Left ventricle myocardium inferior (tissue), 1 donor: ENCODE measurements at regions not wholly inside any gene's neighbourhood (a gene's known extent, or its start where the extent isn't known, plus 50 kb on each side); places are given as distances from the start of the nearest gene placed in this dataset.

Source experiments
- DNase-seq: peaks from one replicate; pipeline ENCODE4 v3.0.0-alpha.2; 2020
- H3K27ac ChIP-seq: fragments of 200-600 bp; replicated peaks from 2 replicates; pipeline ENCODE4 v1.8.0; 2021
- H3K27me3 ChIP-seq: fragments of 200-600 bp; 2 replicates; pipeline ENCODE4 v1.8.0; 2021; ENCODE audit warnings: low read depth
- H3K36me3 ChIP-seq: fragments of 200-600 bp; 2 replicates; pipeline ENCODE4 v1.8.0; 2021
- H3K4me1 ChIP-seq: fragments of 200-600 bp; 2 replicates; pipeline ENCODE4 v1.8.0; 2021
- H3K4me3 ChIP-seq: fragments of 200-600 bp; 2 replicates; pipeline ENCODE4 v1.8.0; 2021; ENCODE audit warnings: mild to moderate bottlenecking, moderate library complexity
- H3K9me3 ChIP-seq: fragments of 200-600 bp; replicated peaks from 2 replicates; pipeline ENCODE4 v1.8.0; 2021
- intact Hi-C: fragments of 100-400 bp; cut with micrococcal nuclease; formaldehyde crosslinking; loops from one replicate; pipeline ENCODE4 v1.11.0; 2022
- TF ChIP-seq, protein P1 (sequence below): fragments of 200-600 bp; IDR thresholded peaks from 2 replicates; pipeline ENCODE4 v1.8.0; 2021; ENCODE audit warnings: antibody characterized with exemption, mild to moderate bottlenecking, borderline replicate concordance
- donor health status: DM: no; HTN: yes; CAD: no; lungs with severe emphysema.

GRCh38 chr2:236512902-236513435 lies 56.7 kb upstream of the ACKR3 start:
- intact Hi-C loops = loop anchor here (5.0 kb wide), 1 partner anchor 514 kb away; no protein-coding TSS in a partner anchor
- H3K4me3 ChIP-seq = no peak overlapping the region
- DNase-seq = peak; percentile 53
- no peaks in the 10 kb centered on the region for H3K36me3 ChIP-seq
- no peak overlapping the region for H3K27ac ChIP-seq
- peaks cover 12% of the 10 kb centered on the region for H3K4me1 ChIP-seq
- no peaks in the 10 kb centered on the region for H3K9me3 ChIP-seq
- peaks cover 5% of the 10 kb centered on the region for H3K27me3 ChIP-seq
- TF ChIP-seq, protein P1, sequence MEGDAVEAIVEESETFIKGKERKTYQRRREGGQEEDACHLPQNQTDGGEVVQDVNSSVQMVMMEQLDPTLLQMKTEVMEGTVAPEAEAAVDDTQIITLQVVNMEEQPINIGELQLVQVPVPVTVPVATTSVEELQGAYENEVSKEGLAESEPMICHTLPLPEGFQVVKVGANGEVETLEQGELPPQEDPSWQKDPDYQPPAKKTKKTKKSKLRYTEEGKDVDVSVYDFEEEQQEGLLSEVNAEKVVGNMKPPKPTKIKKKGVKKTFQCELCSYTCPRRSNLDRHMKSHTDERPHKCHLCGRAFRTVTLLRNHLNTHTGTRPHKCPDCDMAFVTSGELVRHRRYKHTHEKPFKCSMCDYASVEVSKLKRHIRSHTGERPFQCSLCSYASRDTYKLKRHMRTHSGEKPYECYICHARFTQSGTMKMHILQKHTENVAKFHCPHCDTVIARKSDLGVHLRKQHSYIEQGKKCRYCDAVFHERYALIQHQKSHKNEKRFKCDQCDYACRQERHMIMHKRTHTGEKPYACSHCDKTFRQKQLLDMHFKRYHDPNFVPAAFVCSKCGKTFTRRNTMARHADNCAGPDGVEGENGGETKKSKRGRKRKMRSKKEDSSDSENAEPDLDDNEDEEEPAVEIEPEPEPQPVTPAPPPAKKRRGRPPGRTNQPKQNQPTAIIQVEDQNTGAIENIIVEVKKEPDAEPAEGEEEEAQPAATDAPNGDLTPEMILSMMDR = peak; percentile 93

DNA sequence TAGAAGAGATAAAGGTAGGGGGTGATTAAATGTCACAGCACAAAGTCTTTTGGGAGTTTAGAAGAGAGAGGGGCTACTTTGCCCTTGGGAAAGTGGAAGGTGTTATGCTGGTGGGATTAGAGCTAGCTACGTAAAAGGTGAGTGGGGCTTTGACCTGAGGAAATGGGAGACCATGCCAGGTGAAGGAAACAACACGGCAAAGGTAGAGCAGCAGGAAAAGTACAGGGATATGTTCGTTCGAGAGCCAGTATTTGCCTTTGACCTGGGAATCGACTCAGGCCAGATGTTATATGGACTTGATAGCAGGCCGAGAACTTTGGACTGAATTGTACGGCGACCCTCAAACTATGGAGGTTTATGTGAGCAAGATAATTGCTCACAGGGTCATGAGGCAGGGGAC lies 55.7 kb upstream of the ACKR3 start:
- TF ChIP-seq, protein P1 = no peak
- Histone ChIP-seq H3K36me3 (no peaks in the 10 kb centered on the region), H3K4me1 (peaks cover 12% of the 10 kb centered on the region), H3K27ac (no peak overlapping the region), H3K27me3 (no peaks in the 10 kb centered on the region), H3K9me3 (no peaks in the 10 kb centered on the region), H3K4me3 (no peak overlapping the region)
- intact Hi-C loops = loop anchor here (5.0 kb wide), 1 partner anchor 513 kb away; no protein-coding TSS in a partner anchor
- no peak for DNase-seq

DNA sequence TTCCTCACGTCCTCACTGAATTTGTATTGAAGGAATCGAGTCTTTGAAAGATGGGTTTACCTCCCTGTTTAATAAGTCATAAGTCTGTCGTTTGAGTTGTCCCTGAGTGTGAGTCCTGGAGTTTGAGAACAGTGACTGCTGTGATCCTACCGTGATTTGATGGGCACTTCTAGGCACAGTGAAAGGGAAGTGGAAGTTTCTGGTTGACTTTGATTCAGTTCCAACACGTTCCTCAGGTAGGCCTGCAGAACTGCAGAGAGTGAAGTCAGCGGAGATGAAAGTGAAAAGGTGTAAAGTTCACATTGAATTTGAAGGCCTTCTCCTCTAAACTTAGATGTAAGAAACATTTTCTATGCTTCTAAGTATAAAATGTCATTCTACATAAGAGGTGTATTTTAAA lies 52.9 kb upstream of the ACKR3 start:
- Histone ChIP-seq H3K27ac (no peak overlapping the region), H3K27me3 (no peaks in the 10 kb centered on the region), H3K9me3 (no peaks in the 10 kb centered on the region), H3K4me3 (no peak overlapping the region), H3K36me3 (no peaks in the 10 kb centered on the region), H3K4me1 (peaks cover 12% of the 10 kb centered on the region)
- DNase-seq = no peak
- TF ChIP-seq, protein P1 = no peak
- intact Hi-C loops = no loop called here

GRCh38 chr2:236517251-236518031 lies 52.2 kb upstream of the ACKR3 start:
- Histone ChIP-seq H3K27me3 (no peaks in the 10 kb centered on the region), H3K36me3 (no peaks in the 10 kb centered on the region), H3K4me1 (peaks cover 12% of the 10 kb centered on the region), H3K9me3 (no peaks in the 10 kb centered on the region), H3K4me3 (no peak overlapping the region), H3K27ac (peak overlapping the region; percentile 37)
- DNase-seq = no peak
- intact Hi-C loops = no loop called here
- TF ChIP-seq, protein P1 = no peak
